NCI-H146 (cell line): ENCODE measurements at regions not wholly inside any gene's neighbourhood (a gene's known extent, or its start where the extent isn't known, plus 50 kb on each side); places are given as distances from the start of the nearest gene placed in this dataset.
A peak's percentile ranks its signal among the peaks of the same experiment; 100 is the strongest.

Experiments used
- DNase-seq: peaks from one replicate; lab custom pipeline; 2025; lab: John Stamatoyannopoulos, UW

DNA sequence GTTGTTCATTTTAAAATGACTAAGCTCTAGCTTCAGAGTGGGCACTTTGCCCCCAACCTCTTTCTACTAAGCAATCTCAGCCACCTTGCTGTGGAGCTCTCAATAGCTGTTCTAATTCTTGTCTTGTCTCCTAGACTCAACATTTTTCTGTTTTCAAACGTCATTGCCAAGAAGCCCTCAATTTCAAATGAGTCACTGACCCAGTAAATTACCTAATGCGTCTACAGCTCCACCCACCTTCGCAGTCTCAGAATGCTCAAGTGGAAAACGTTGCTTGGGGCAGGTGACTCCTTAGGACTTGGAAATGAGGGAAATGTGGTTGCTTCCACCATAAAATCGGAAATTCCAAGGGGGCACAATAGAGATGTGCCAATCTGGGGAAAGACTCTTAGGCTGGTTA lies 59.0 kb downstream of the ING2 start:
- no peak for DNase-seq

- DNase-seq: peak; percentile 55
Observed at GRCh38 chr4:183571350-183571941, 66.6 kb downstream of the ING2 start.

GRCh38 chr4:183576701-183577404 lies 72.0 kb downstream of the ING2 start:
- DNase-seq: no peak

DNA sequence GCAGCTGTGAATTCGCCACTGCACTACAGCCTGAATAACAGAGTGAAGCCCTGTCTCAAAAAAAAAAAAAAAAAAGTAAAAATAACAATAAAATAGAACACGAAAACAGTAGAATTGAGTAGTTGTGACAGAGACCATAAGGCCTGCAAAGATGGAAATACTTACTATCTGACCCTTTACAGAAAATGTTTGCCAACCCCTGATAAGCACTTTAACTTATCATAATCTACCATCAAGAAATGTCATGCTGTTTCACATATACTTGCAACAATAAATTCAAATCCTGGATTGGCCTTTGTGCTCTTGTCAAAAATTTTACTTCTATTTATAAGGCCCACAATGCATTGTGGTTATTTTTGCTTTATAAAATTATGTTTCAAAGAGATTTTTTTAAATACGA lies 75.5 kb downstream of the ING2 start:
- no peak for DNase-seq

GRCh38 chr4:183580849-183581248 lies 76.0 kb downstream of the ING2 start:
- no peak for DNase-seq

DNA sequence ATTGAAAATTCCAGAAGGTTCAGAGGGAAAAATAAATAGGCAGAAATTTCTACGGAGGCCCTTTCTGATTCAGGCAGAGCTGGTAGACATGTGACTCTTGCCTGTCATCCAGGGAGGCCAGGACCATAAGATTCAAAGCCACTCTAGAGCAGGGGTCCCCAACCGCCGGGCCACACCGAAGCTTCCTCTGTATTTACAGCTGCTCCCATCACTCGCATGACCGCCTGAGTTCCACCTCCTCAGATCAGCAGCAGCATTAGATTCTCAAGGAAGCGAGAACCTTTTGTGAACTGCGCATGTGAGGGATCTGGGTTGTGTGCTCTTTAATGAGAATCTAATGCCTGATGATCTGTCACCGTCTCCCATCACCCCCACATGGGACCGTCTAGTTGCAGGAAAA lies 72.2 kb downstream of the RWDD4 start:
- no peak for DNase-seq

DNA sequence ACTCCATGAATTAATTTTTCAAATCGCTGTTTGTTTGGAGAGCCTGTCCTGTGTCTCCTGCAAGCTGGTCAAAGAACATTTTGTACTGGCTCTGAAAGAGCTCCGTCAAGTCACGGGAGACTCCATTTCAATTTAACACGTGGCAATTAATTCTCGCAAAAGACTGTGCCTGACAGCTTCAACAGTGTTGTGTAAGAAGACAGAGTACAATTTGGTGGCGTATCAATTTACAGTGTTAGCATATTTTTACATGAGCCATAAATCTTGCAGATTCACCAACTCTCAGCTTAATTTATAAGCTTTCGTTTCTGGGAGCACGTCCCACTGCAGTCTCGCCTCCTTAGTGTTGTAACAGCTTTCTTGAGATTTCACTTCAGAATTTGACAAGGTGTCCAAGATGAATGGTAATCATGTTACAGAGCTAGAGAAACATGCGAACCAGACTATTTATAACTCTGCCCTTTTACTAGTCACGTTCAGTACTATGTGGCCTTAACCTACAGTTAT lies 70.8 kb downstream of the RWDD4 start:
- DNase-seq: no peak

DNA sequence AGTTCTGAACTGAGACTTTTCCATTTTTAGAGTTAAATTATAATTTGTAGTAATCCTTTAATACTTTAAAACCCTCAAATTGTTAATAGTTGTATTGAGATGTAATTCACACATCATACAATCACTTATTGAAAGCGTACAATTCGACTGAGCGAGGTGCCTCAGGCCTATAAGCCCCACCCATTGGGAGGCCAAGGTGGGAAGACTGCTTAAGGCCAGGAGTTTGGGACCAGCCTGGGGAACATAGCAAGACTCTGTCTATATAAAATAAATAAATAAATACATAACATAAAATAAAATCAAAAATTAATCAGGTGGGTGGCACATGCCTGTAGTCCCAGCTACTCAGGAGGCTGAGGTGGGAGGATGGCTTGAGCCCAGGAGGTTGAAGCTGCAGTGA lies 70.3 kb downstream of the RWDD4 start:
- DNase-seq: no peak

DNA sequence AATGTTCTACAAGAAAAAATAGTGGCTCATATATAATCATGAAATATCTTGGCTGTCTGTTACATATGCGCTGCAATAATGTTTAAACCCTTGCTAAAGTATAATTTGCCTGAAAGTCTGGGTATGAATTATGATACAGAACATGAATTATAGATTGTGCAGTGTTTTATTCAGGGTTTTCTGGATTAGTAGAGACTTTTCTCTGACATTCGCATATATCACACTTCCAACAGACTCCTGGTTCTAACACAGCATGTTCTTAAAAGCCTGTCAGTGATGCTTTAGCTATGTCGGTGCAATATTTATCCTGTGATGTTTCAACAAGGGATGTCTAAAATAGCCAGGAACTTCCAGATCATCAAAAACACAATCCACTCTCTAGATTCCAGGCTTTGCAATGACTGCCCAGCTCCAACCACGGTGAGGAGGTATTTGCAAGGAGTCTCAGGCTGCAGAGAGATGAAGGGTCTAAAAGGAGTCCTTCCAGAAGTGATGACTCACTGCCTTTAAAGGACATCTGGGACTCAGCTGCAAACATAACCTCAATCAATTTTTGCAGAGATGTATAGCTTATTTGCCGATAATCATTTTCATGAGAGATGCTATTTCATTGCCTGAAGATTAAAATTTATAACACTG lies 69.4 kb downstream of the RWDD4 start:
- DNase-seq: no peak
